Stimulated activated naive B cell treated with anti-CD40 and anti-IgM and Interleukin-4, amounts not matched to agents 10 μg/mL and 1 μg/mL and 100 μg/mL, for 72 hours (primary cell): ENCODE measurements at regions not wholly inside any gene's neighbourhood (a gene's known extent, or its start where the extent isn't known, plus 50 kb on each side); places are given as distances from the start of the nearest gene placed in this dataset.

Experiments used
- ATAC-seq, 2 donors: fragments of 150-1000 bp; cut with Tn5 transposase; replicated peaks; 2 replicates each; pipeline ENCODE4 v1.10.0; 2021; ENCODE audit warnings: moderate library complexity in 1 of 2
- DNase-seq: peaks from one replicate; pipeline ENCODE4 v3.0.0; 2021
- H3K27ac Mint-ChIP-seq: one replicate; pipeline ENCODE4 v1.8.0; 2022; ENCODE audit warnings: mild to moderate bottlenecking, mixed read lengths
- H3K27me3 Mint-ChIP-seq, 2 donors: one replicate each; pipeline ENCODE4 v1.8.0; 2022; ENCODE audit warnings: mixed read lengths in 2 of 2
- H3K36me3 Mint-ChIP-seq, 2 donors: one replicate each; pipeline ENCODE4 v1.8.0; 2022; ENCODE audit warnings: mixed read lengths in 2 of 2, mild to moderate bottlenecking in 1 of 2
- H3K4me1 Mint-ChIP-seq, 2 donors: one replicate each; pipeline ENCODE4 v1.8.0; 2022; ENCODE audit warnings: mixed read lengths in 2 of 2, mild to moderate bottlenecking in 1 of 2
- H3K4me3 Mint-ChIP-seq, 2 donors: one replicate each; pipeline ENCODE4 v1.8.0; 2022; ENCODE audit warnings: mild to moderate bottlenecking in 2 of 2, mixed read lengths in 2 of 2, moderate library complexity in 1 of 2
- H3K9me3 Mint-ChIP-seq, 2 donors: one replicate each; pipeline ENCODE4 v1.8.0; 2022; ENCODE audit warnings: mixed read lengths in 2 of 2, mild to moderate bottlenecking in 1 of 2

- no peak for DNase-seq
- peaks cover 4 to 16% of the 10 kb centered on the region in 2 donors for H3K36me3 Mint-ChIP-seq
- H3K4me3 Mint-ChIP-seq, result no peak overlapping the region
- H3K27me3 Mint-ChIP-seq, result peaks cover 0 to 9% of the 10 kb centered on the region in 2 donors
- peaks cover 3 to 7% of the 10 kb centered on the region in 2 donors for H3K9me3 Mint-ChIP-seq
- no peak for ATAC-seq
- peaks cover 7 to 10% of the 10 kb centered on the region in 2 donors for H3K4me1 Mint-ChIP-seq
- no peak overlapping the region for H3K27ac Mint-ChIP-seq
Measured at GRCh38 chr14:96994999-96995398, 197.8 kb downstream of the VRK1 start.

- no peak overlapping the region for H3K27ac Mint-ChIP-seq
- H3K4me1 Mint-ChIP-seq, result peaks cover 2 to 5% of the 10 kb centered on the region in 2 donors
- H3K4me3 Mint-ChIP-seq, result no peak overlapping the region
- H3K27me3 Mint-ChIP-seq, result peaks cover 1 to 10% of the 10 kb centered on the region in 2 donors
- ATAC-seq (no peak), DNase-seq (no peak)
- H3K9me3 Mint-ChIP-seq, result peaks cover 4 to 5% of the 10 kb centered on the region in 2 donors
- peaks cover 4 to 13% of the 10 kb centered on the region in 2 donors for H3K36me3 Mint-ChIP-seq
Measured at GRCh38 chr14:96997269-96997668, 200.1 kb downstream of the VRK1 start.

DNA sequence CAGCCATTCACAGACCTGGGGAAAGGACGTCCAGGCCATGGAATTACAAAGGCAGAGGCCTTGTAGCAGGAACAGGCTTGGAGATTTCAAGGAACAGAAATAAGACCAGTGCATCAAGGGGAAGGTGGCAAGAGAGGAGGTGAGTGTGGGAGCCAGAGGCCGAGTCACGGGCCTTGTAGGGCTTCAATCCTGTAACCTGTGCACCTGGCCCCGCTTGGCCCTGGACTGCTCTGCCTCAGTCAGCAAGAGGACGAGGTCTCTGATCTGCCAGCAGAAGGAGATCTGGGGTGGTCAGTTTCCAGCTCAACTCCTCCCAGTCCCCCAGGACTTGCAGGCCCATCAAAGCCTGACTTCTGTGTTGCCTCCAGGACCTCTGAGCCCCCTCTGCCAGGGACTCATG is 200.8 kb downstream of the VRK1 start:
- Mint-ChIP-seq H3K9me3 (peaks cover 4 to 10% of the 10 kb centered on the region in 2 donors), H3K27ac (no peak overlapping the region), H3K4me3 (no peak overlapping the region), H3K4me1 (peaks cover 2 to 5% of the 10 kb centered on the region in 2 donors), H3K36me3 (peaks cover 8 to 13% of the 10 kb centered on the region in 2 donors), H3K27me3 (peaks cover 7 to 16% of the 10 kb centered on the region in 2 donors)
- no peak for ATAC-seq
- no peak for DNase-seq

- no peak for ATAC-seq
- peaks cover 7 to 12% of the 10 kb centered on the region in 2 donors for H3K36me3 Mint-ChIP-seq
Measured at GRCh38 chr14:96999654-97000155, 202.5 kb downstream of the VRK1 start.

DNA sequence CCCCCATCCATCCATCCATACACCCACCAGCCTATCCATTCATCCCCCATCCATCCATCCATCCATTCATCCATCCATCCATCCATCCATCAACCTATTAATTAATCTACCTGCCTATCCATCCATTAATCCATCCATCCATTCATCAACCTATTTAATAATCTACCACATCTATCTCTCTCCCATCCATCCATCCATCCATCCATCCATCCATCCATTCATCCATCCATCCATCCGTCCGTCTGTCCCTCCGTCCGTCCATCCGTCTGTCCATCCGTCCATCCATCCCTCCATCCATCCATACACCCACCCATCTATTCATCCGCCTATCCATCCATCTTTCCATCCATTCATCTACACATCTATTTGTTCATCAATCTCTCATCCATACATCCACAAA is 205.3 kb downstream of the VRK1 start:
- peaks cover 8 to 23% of the 10 kb centered on the region in 2 donors for H3K36me3 Mint-ChIP-seq
- H3K27ac Mint-ChIP-seq, result no peak overlapping the region
- DNase-seq, result no peak
- no peak for ATAC-seq
- no peak overlapping the region for H3K4me3 Mint-ChIP-seq
- peaks cover 2 to 5% of the 10 kb centered on the region in 2 donors for H3K4me1 Mint-ChIP-seq
- peaks cover 12 to 15% of the 10 kb centered on the region in 2 donors for H3K9me3 Mint-ChIP-seq
- peaks cover 7 to 8% of the 10 kb centered on the region in 2 donors for H3K27me3 Mint-ChIP-seq

More at GRCh38 chr14:96999654-97000155, 202.5 kb downstream of the VRK1 start:
- peaks cover 6 to 10% of the 10 kb centered on the region in 2 donors for H3K9me3 Mint-ChIP-seq
- H3K4me3 Mint-ChIP-seq, result no peak overlapping the region
- peaks cover 7 to 14% of the 10 kb centered on the region in 2 donors for H3K27me3 Mint-ChIP-seq
- H3K4me1 Mint-ChIP-seq, result peaks cover 2 to 5% of the 10 kb centered on the region in 2 donors
- no peak for DNase-seq
- no peak overlapping the region for H3K27ac Mint-ChIP-seq

DNA sequence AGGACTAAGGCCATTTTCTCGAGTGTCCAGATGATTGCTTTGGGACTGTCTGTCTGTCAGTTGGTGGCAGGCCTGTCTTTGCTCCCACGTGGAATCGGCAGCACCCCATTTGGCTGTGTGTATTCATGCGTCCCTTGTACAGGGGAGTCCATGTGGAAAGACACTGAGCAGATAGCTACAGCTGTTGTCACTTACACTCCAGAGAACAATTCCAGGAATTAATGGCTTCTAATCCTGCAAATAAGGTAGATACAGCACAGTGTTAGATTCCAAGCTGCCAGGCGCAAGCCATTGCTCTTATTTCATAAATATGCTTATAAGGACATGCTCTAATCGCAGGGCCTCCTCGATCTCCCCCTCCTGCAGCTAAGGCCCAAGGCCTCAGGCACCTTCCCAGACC is 208.8 kb downstream of the VRK1 start:
- Mint-ChIP-seq H3K4me1 (peaks cover 5% of the 10 kb centered on the region in 2 donors), H3K27ac (no peak overlapping the region), H3K27me3 (peaks cover 21 to 33% of the 10 kb centered on the region in 2 donors), H3K36me3 (peaks cover 15 to 27% of the 10 kb centered on the region in 2 donors), H3K4me3 (no peak overlapping the region), H3K9me3 (peaks cover 8 to 11% of the 10 kb centered on the region in 2 donors)
- ATAC-seq (no peak), DNase-seq (no peak)

DNA sequence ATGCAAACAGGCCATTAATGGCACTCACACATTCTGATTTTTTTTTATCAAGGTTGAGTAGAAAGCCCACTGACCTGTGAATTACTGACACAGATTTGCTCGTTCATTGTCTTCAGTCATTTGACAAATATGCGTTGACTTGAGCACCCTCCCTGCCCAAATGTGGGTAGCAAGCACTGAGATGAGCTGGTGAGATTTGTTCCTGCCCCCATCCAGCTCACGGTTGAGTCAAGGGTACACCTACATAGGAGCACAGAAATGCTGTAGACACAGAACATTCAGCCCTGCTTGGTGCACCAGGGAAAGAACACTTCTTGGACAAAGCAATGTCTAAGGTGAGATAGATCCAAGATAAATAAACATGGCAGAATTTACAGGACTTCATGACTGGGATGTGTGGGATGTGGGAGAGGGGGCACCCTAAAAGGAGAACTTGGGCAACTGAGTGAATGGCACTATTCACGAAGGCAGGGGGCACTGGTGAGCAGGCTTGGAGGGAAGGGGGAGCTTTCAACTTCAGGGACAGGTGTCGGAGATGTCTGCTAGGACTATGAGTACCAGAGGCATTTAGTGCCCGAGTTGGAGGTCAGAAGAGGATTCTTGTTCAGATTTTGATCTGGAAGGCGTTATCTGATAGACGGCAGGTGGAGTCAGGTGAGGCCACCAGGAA is 213.4 kb downstream of the VRK1 start:
- DNase-seq (no peak), ATAC-seq (no peak)
- Mint-ChIP-seq H3K4me1 (peaks cover 7 to 8% of the 10 kb centered on the region in 2 donors), H3K4me3 (no peak overlapping the region), H3K27ac (no peak overlapping the region), H3K36me3 (peaks cover 10 to 27% of the 10 kb centered on the region in 2 donors), H3K27me3 (peaks cover 19 to 32% of the 10 kb centered on the region in 2 donors), H3K9me3 (peaks cover 4 to 6% of the 10 kb centered on the region in 2 donors)

GRCh38 chr14:97013878-97014277 is 216.7 kb downstream of the VRK1 start:
- Mint-ChIP-seq H3K4me3 (no peak overlapping the region), H3K4me1 (peaks cover 7 to 8% of the 10 kb centered on the region in 2 donors), H3K27me3 (peaks cover 24 to 34% of the 10 kb centered on the region in 2 donors), H3K27ac (no peak overlapping the region), H3K9me3 (no peaks in the 10 kb centered on the region), H3K36me3 (peaks cover 4 to 14% of the 10 kb centered on the region in 2 donors)
- DNase-seq, result no peak
- no peak for ATAC-seq

DNA sequence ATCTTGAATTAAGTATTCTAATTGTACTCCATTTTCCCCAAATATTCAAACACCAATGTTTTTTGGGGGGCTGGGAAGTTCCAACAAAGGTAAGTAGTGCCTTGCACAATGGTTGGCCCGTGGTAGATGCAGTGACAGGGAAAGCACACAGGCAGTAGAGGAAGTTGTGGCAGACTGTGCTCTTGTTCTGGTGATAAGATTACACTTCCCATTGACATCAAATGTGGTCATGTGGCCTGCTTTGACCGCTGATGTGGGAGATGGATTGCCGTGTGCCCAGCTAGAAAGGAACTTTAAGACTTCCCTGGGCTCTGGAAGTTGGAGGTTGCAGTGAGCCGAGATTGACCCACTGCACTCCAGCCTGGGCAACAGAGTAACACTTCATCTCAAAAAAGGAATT is 223.8 kb downstream of the VRK1 start:
- H3K36me3 Mint-ChIP-seq, result peaks cover 3 to 4% of the 10 kb centered on the region in 2 donors
- no peak overlapping the region for H3K27ac Mint-ChIP-seq
- H3K4me3 Mint-ChIP-seq, result no peak overlapping the region
- peak; percentile 64 to 72 for ATAC-seq
- no peak for DNase-seq
- H3K4me1 Mint-ChIP-seq, result peaks cover 9 to 17% of the 10 kb centered on the region in 2 donors
- H3K9me3 Mint-ChIP-seq, result no peaks in the 10 kb centered on the region
- H3K27me3 Mint-ChIP-seq, result peaks cover 26 to 33% of the 10 kb centered on the region in 2 donors

DNA sequence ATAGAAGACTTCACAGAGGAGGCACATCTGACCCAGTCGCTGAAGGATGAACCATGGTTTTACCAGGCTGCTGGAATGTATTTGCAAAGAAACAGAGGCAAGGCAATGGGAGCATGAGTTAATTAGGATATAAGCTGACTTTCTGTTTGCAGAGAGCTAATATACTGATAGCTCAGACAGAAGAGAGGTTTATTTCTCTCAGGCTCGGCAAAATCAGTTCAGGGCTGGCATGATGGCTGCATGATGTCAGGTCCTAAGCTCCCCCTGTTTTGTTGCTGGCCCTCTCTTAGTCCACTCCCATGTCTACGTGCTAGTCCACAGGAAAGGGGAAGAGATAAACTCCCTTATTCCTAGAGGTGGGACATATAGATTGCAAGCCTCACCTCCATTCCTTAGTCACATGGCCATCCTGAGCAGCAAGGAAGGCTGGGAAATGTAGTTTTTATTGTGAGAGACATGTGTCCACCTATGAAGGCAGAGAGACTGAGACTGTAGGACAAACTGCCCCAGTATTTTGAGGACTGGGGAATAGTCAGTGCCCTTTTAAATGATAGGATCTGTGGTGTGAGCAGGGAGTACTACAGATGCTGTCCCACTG is 224.5 kb downstream of the VRK1 start:
- Mint-ChIP-seq H3K27ac (no peak overlapping the region), H3K9me3 (no peaks in the 10 kb centered on the region), H3K4me1 (peaks cover 9 to 18% of the 10 kb centered on the region in 2 donors), H3K36me3 (peaks cover 0 to 4% of the 10 kb centered on the region in 2 donors), H3K27me3 (peaks cover 26 to 35% of the 10 kb centered on the region in 2 donors), H3K4me3 (no peak overlapping the region)
- DNase-seq, result no peak
- ATAC-seq, result peak in 1 of 2 donors; percentile 42

DNA sequence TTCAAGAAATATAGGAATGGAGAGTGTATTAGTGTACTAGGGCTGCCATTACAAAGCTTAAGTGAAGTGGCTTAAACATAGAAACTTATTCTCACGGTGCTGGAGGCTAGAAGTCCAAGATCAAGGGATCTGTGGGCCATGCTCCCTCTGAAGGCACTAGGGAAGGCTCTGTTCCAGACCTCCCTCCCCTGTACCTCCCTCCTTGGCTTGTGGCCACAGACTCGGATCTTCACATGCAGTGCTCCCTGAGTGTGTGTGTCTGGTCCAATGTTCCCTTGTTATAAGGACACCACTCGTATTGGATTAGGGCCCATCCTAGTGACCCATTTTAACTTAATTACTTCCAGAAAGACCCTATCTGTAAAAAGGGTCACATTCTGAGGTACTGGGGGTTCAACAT is 225.6 kb downstream of the VRK1 start:
- H3K27ac Mint-ChIP-seq, result no peak overlapping the region
- ATAC-seq, result no peak
- no peak for DNase-seq
- peaks cover 9 to 18% of the 10 kb centered on the region in 2 donors for H3K4me1 Mint-ChIP-seq
- H3K4me3 Mint-ChIP-seq, result no peak overlapping the region
- H3K36me3 Mint-ChIP-seq, result no peaks in the 10 kb centered on the region
- H3K9me3 Mint-ChIP-seq, result no peaks in the 10 kb centered on the region
- peaks cover 27 to 44% of the 10 kb centered on the region in 2 donors for H3K27me3 Mint-ChIP-seq

DNA sequence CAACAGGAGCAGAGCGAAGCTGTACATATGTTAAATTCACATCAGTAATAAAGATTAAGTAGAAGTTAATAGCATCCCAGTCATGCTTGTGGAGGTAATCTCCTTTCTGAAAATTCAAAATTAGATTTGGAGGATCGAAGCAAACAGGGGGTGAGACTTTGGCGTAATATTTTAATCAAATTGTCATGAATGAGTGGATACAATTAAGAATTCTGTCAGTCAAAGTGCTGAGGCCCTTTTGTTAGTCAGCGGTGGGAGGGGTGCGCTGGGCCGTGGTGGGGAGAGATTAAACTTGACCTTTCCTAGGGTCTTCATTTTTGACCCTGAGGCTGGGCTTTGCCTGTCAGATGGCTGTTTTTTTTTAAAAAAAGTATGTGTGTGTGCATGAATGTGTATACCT is 226.7 kb downstream of the VRK1 start:
- Mint-ChIP-seq H3K36me3 (no peaks in the 10 kb centered on the region), H3K4me3 (no peak overlapping the region), H3K4me1 (peaks cover 11 to 18% of the 10 kb centered on the region in 2 donors), H3K9me3 (no peaks in the 10 kb centered on the region), H3K27me3 (peaks cover 31 to 46% of the 10 kb centered on the region in 2 donors), H3K27ac (no peak overlapping the region)
- ATAC-seq (no peak), DNase-seq (no peak)

- H3K36me3 Mint-ChIP-seq, result no peaks in the 10 kb centered on the region
- peaks cover 35 to 46% of the 10 kb centered on the region in 2 donors for H3K27me3 Mint-ChIP-seq
- H3K4me1 Mint-ChIP-seq, result peaks cover 11 to 18% of the 10 kb centered on the region in 2 donors
- no peaks in the 10 kb centered on the region for H3K9me3 Mint-ChIP-seq
- no peak overlapping the region for H3K27ac Mint-ChIP-seq
- no peak overlapping the region for H3K4me3 Mint-ChIP-seq
- DNase-seq (no peak), ATAC-seq (no peak)
Measured at GRCh38 chr14:97024300-97024699, 227.1 kb downstream of the VRK1 start.

GRCh38 chr14:97025722-97026121 is 228.5 kb downstream of the VRK1 start:
- Mint-ChIP-seq H3K27me3 (peaks cover 32 to 46% of the 10 kb centered on the region in 2 donors), H3K36me3 (no peaks in the 10 kb centered on the region), H3K4me1 (peaks cover 13 to 22% of the 10 kb centered on the region in 2 donors), H3K27ac (no peak overlapping the region), H3K4me3 (peak overlapping the region in 1 of 2 donors; percentile 34), H3K9me3 (no peaks in the 10 kb centered on the region)
- ATAC-seq (peak in 1 of 2 donors; percentile 43), DNase-seq (no peak)
